Panc1 (cell line): ENCODE measurements at regions not wholly inside any gene's neighbourhood (a gene's known extent, or its start where the extent isn't known, plus 50 kb on each side); places are given as distances from the start of the nearest gene placed in this dataset.

Source experiments
- ATAC-seq: fragments of 200-7000 bp; cut with Tn5 transposase; 2 replicates; pipeline ENCODE4 v1.9.1; 2020; ENCODE audit warnings: mild to moderate bottlenecking, moderate library complexity
- BruUV-seq: library from RNA; stranded (reverse); fragments of 400-500 nt; replicated peaks from 2 replicates; lab custom pipeline; 2021; lab: Mats Ljungman, UMichigan
- CTCF ChIA-PET: fragments of 300-600 bp; sonication (Branson Sonifier 250); formaldehyde crosslinking; loops from one replicate; lab custom pipeline; 2022; ENCODE audit warnings: antibody characterized with exemption; lab: Charles Lee
- POLR2A ChIA-PET: fragments of 300-600 bp; sonication (Branson Sonifier 250); formaldehyde crosslinking; loops from one replicate; lab custom pipeline; 2022; ENCODE audit warnings: antibody characterized with exemption; lab: Charles Lee
- DNase-seq: peaks from one replicate; pipeline ENCODE4 v3.0.0-alpha.2; 2010; ENCODE audit warnings: low read depth, low spot score
- H3K27ac ChIP-seq: 2 replicates; pipeline ENCODE4 v1.5.1; 2011; ENCODE audit warnings: mild to moderate bottlenecking, low read length, inconsistent platforms
- H3K27me3 ChIP-seq: fragments of 200-500 bp; sonication (Bioruptor generic); 2 replicates; pipeline ENCODE4 v1.6.0; 2014; ENCODE audit warnings: low read length, inconsistent platforms; ENCODE audit not compliant: control insufficient read depth, insufficient read depth
- H3K36me3 ChIP-seq: fragments of 200-500 bp; sonication (Bioruptor generic); 2 replicates; pipeline ENCODE4 v1.5.1; 2014; ENCODE audit warnings: inconsistent platforms, mild to moderate bottlenecking, low read length, moderate library complexity; ENCODE audit not compliant: control insufficient read depth, insufficient read depth
- H3K4me1 ChIP-seq: 2 replicates; pipeline ENCODE4 v1.5.1; 2011; ENCODE audit warnings: inconsistent platforms, mild to moderate bottlenecking, low read length, moderate library complexity; ENCODE audit not compliant: control insufficient read depth, insufficient read depth
- H3K4me3 ChIP-seq, 2 experiments: 2 replicates each; pipeline ENCODE4 v1.5.1; 2011 to 2012; ENCODE audit warnings: low read depth in 2 of 2, low read length in 2 of 2, mild to moderate bottlenecking in 2 of 2, inconsistent platforms in 1 of 2, moderate library complexity in 1 of 2
- H3K9me3 ChIP-seq: fragments of 200-500 bp; sonication (Bioruptor generic); 2 replicates; pipeline ENCODE4 v1.5.1; 2014; ENCODE audit warnings: low read depth, mild to moderate bottlenecking, inconsistent platforms, low read length, moderate library complexity; ENCODE audit not compliant: control insufficient read depth, insufficient read depth
- CTCF ChIP-seq: fragments of 450-650 bp; IDR thresholded peaks from 2 replicates; pipeline ENCODE4 v1.5.1; 2017; ENCODE audit warnings: mild to moderate bottlenecking
- POLR2AphosphoS5 ChIP-seq: IDR thresholded peaks from 2 replicates; pipeline ENCODE4 v1.6.1; 2012; ENCODE audit warnings: mild to moderate bottlenecking, low read depth, low read length, moderate library complexity
- REST ChIP-seq, 2 experiments: IDR thresholded peaks; 2 replicates each; pipeline ENCODE4 v1.6.1; 2011 to 2012; ENCODE audit warnings: low read depth in 2 of 2, control low read depth in 1 of 2, low read length in 1 of 2, mild to moderate bottlenecking in 1 of 2, moderate library complexity in 1 of 2; ENCODE audit not compliant: insufficient read depth in 1 of 2
- SIN3A ChIP-seq: IDR thresholded peaks from 2 replicates; pipeline ENCODE4 v1.6.1; 2012; ENCODE audit warnings: low read depth, mild to moderate bottlenecking, low read length, moderate library complexity, borderline replicate concordance; ENCODE audit not compliant: insufficient read depth
- TCF7L2 ChIP-seq: IDR thresholded peaks from 2 replicates; pipeline ENCODE4 v1.6.1; 2011; ENCODE audit warnings: mild to moderate bottlenecking, low read depth, low read length, inconsistent platforms
- in situ Hi-C: cut with HindIII; loops from 2 replicates; pipeline ENCODE4 v1.10.0; 2016; ENCODE audit warnings: low sequenced_read_pairs, low pct_unique_long_range_greater_than_20kb
- intact Hi-C: fragments of 100-400 bp; cut with micrococcal nuclease; formaldehyde crosslinking; loops from one replicate; pipeline ENCODE4 v1.10.0; 2022; ENCODE audit not compliant: unreplicated experiment

- CTCF ChIA-PET: no interaction called here
- intact Hi-C loops: no loop called here
- TF ChIP-seq REST (IDR thresholded peaks at IDR 0.05; ENCODE audit: insufficient read depth in 1 of 2, low read depth in 2 of 2, low read length in 1 of 2): no peak
- no peak overlapping the region for H3K27ac ChIP-seq
- BruUV-seq: no TSS peak
- no peaks in the 10 kb centered on the region for H3K36me3 ChIP-seq
- no peak for DNase-seq
- H3K27me3 ChIP-seq: no peaks in the 10 kb centered on the region
- no peak for ATAC-seq
- H3K4me1 ChIP-seq: peaks cover 7% of the 10 kb centered on the region; the same call in 1 of the 2 replicates
- no peak overlapping the region for H3K4me3 ChIP-seq
- in situ Hi-C loops: no loop called here
- H3K9me3 ChIP-seq: no peaks in the 10 kb centered on the region
- POLR2A ChIA-PET: no interaction called here
These were observed 250.5 kb upstream of the TLE3 start for GRCh38 chr15:70348226-70348543.

GRCh38 chr15:70347321-70348225, 249.9 kb upstream of the TLE3 start:
- Histone ChIP-seq H3K27me3 (no peaks in the 10 kb centered on the region), H3K4me3 (no peak overlapping the region), H3K36me3 (no peaks in the 10 kb centered on the region), H3K4me1 (peaks cover 7% of the 10 kb centered on the region; the same call in 1 of the 2 replicates), H3K9me3 (no peaks in the 10 kb centered on the region), H3K27ac (no peak overlapping the region)
- CTCF ChIA-PET: no interaction called here
- no peak for ATAC-seq
- BruUV-seq: no TSS peak
- TF ChIP-seq POLR2AphosphoS5 (no peak), REST (IDR thresholded peaks at IDR 0.05; ENCODE audit: insufficient read depth in 1 of 2, low read depth in 2 of 2, low read length in 1 of 2) (no peak), CTCF (no peak), SIN3A (no peak), TCF7L2 (no peak)
- POLR2A ChIA-PET: no interaction called here
- intact Hi-C loops: no loop called here
- DNase-seq: no peak
- in situ Hi-C loops: no loop called here
